GM12878 (cell line): ENCODE measurements at regions not wholly inside any gene's neighbourhood (a gene's known extent, or its start where the extent isn't known, plus 50 kb on each side); places are given as distances from the start of the nearest gene placed in this dataset.

Experiments
- ATF2 ChIP-seq: IDR thresholded peaks from 2 replicates; pipeline ENCODE4 v1.6.1; 2012; ENCODE audit warnings: low read length, inconsistent platforms
- ATF3 ChIP-seq: IDR thresholded peaks from 2 replicates; pipeline ENCODE4 v1.6.1; 2011; ENCODE audit warnings: low read depth, mild to moderate bottlenecking, low read length, moderate library complexity, borderline replicate concordance; ENCODE audit errors: extremely low read depth
- ATF7 ChIP-seq: fragments of 450-650 bp; IDR thresholded peaks from 2 replicates; pipeline ENCODE4 v1.6.1; 2016; ENCODE audit warnings: low read depth, mild to moderate bottlenecking
- CBFB ChIP-seq: IDR thresholded peaks from 2 replicates; pipeline ENCODE4 v1.6.1; 2016; ENCODE audit warnings: antibody characterized with exemption, low read depth
- CBX3 ChIP-seq: fragments of 200-600 bp; sonication (generic); IDR thresholded peaks from 2 replicates; pipeline ENCODE4 v1.6.1; 2016; ENCODE audit warnings: low read depth, borderline replicate concordance
- CEBPB ChIP-seq, 2 experiments: fragments of 150-350 bp in 1 of 2; IDR thresholded peaks; 2 replicates each; pipeline ENCODE4 v1.6.1; 2012 to 2014; ENCODE audit warnings: low read depth in 2 of 2, low read length in 2 of 2, borderline replicate concordance in 1 of 2, inconsistent platforms in 1 of 2
- CUX1 ChIP-seq: IDR thresholded peaks from 2 replicates; pipeline ENCODE4 v1.6.1; 2012; ENCODE audit warnings: improper control_type of control experiment, low read depth, low read length; ENCODE audit not compliant: insufficient replicate concordance
- E2F4 ChIP-seq: IDR thresholded peaks from 2 replicates; pipeline ENCODE4 v1.6.1; 2012; ENCODE audit warnings: low read depth, low read length, improper control_type of control experiment
- FOXM1 ChIP-seq: IDR thresholded peaks from 2 replicates; pipeline ENCODE4 v1.6.1; 2012; ENCODE audit warnings: low read depth, mild to moderate bottlenecking, inconsistent platforms, low read length, moderate library complexity
- HDAC2 ChIP-seq: fragments of 200-600 bp; sonication (generic); IDR thresholded peaks from 2 replicates; pipeline ENCODE4 v1.6.1; 2017
- IKZF1 ChIP-seq: fragments of 450-650 bp; conservative IDR thresholded peaks from 2 replicates; pipeline ENCODE4 v1.6.1; 2017; ENCODE audit warnings: antibody characterized with exemption, mild to moderate bottlenecking
- IRF3 ChIP-seq: fragments of 450-650 bp; IDR thresholded peaks from 2 replicates; pipeline ENCODE4 v1.6.1; 2014; ENCODE audit warnings: mild to moderate bottlenecking
- RB1 ChIP-seq: fragments of 450-650 bp; formaldehyde crosslinking; IDR thresholded peaks from 2 replicates; pipeline ENCODE4 v1.6.1; 2017; ENCODE audit warnings: mild to moderate bottlenecking, borderline replicate concordance
- RBBP5 ChIP-seq: fragments of 200-600 bp; sonication (generic); conservative IDR thresholded peaks from 2 replicates; pipeline ENCODE4 v1.6.1; 2016
- RFX5 ChIP-seq: IDR thresholded peaks from 2 replicates; pipeline ENCODE4 v1.6.1; 2011; ENCODE audit warnings: low read depth, low read length, improper control_type of control experiment
- SUPT20H ChIP-seq: IDR thresholded peaks from 2 replicates; pipeline ENCODE4 v1.6.1; 2011; ENCODE audit warnings: low read depth, mild to moderate bottlenecking, low read length, moderate library complexity, borderline replicate concordance; ENCODE audit not compliant: control insufficient read depth
- SUZ12 ChIP-seq: fragments of 200-600 bp; sonication (generic); IDR thresholded peaks from one replicate; pipeline ENCODE4 v1.6.1; 2018; ENCODE audit warnings: antibody characterized with exemption, mild to moderate bottlenecking; ENCODE audit not compliant: unreplicated experiment
- TCF3 ChIP-seq: IDR thresholded peaks from 2 replicates; pipeline ENCODE4 v1.6.1; 2012; ENCODE audit warnings: low read depth, mild to moderate bottlenecking, low read length, borderline replicate concordance; ENCODE audit not compliant: insufficient read depth
- USF1 ChIP-seq: IDR thresholded peaks from 2 replicates; pipeline ENCODE4 v1.6.1; 2011; ENCODE audit warnings: borderline replicate concordance, low read depth, mild to moderate bottlenecking, moderate library complexity, mixed read lengths, low read length; ENCODE audit not compliant: insufficient read depth; ENCODE audit errors: extremely low read length

- no peak for TF ChIP-seq USF1
- TF ChIP-seq RB1 = no peak
- no peak for TF ChIP-seq RBBP5
- no peak for TF ChIP-seq CBFB
- TF ChIP-seq IRF3 = no peak
- TF ChIP-seq E2F4 = no peak
- TF ChIP-seq SUZ12 = no peak
- TF ChIP-seq IKZF1 = peak; percentile 56
- no peak for TF ChIP-seq CBX3
- no peak for TF ChIP-seq CEBPB (IDR thresholded peaks at IDR 0.05; ENCODE audit: borderline replicate concordance in 1 of 2, low read depth in 2 of 2, low read length in 2 of 2)
- TF ChIP-seq SUPT20H = no peak
- TF ChIP-seq HDAC2 = no peak
- TF ChIP-seq ATF2 = no peak
- no peak for TF ChIP-seq TCF3
- peak; percentile 42 for TF ChIP-seq CUX1
- TF ChIP-seq ATF7 = no peak
- TF ChIP-seq ATF3 = no peak
- no peak for TF ChIP-seq RFX5
- no peak for TF ChIP-seq FOXM1
These were observed 153.7 kb upstream of the SERTAD2 start (continued) for GRCh38 chr2:64807417-64807816.
